NCI-H1930 (cell line): ENCODE measurements at regions not wholly inside any gene's neighbourhood (a gene's known extent, or its start where the extent isn't known, plus 50 kb on each side); places are given as distances from the start of the nearest gene placed in this dataset.
A peak's percentile ranks its signal among the peaks of the same experiment; 100 is the strongest.
"Not testable (repeated sequence)": the region's sequence is repeated elsewhere in the genome, so short reads cannot be mapped to it uniquely, and the experiment has no call there.

Experiments
- DNase-seq, 2 experiments: peaks; one replicate each; lab custom pipeline; 2025; lab: John Stamatoyannopoulos, UW

DNA sequence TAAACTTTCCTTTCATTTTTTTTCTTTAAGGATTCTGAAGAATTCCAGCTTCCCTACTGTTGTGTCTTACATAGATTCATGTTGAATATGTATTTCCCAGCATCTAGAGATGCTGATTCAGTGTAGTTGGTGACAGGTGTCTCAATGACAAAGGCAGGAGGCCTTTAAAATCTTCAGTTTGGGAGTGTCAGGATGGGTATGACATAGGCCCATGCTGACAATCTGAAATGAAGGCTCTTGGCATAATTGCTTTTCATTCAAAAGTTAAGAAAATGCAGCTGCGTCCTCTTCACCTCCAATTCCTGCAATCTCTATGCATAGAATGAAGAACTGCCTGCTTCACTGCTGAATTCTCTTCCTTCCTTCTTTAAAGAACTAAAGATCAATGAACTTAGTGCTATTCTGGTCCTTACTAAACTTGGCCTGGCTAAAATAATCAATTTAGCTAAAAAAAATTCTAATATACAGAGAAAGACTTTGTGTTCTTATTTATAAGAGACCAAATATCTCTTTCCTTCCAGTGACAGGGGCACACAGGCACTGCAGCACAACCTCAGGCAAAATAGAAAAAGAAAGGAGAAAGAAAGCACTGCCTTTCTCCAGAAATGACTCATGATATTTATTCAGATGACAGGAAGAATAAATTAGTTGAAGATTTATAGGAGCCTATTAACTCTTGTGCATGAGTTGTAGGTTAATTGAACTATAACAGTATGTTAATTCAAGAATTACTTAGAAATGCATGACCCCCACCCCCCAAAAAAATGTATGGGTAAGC is 152.6 kb upstream of the GBE1 start:
- no peak for DNase-seq

DNA sequence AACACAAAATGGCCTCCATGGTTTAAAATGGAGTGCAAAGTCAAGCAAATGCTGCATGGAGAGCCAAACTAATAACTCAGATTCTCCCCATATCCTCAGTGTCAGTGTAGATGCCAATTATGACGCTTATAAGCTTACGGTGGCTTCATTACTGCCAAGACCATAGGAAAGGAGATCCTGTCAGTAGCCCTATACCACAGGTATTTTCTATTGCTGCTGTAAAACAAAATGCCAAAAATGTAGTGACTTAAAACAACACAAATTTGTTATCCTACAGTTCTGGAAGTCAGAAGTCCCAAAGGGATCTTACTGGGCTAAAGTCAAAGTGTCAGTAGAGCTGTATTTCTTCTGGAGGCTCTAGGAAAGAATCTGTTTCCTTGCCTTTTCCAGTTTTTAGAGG is 149.8 kb upstream of the GBE1 start:
- no peak for DNase-seq

DNA sequence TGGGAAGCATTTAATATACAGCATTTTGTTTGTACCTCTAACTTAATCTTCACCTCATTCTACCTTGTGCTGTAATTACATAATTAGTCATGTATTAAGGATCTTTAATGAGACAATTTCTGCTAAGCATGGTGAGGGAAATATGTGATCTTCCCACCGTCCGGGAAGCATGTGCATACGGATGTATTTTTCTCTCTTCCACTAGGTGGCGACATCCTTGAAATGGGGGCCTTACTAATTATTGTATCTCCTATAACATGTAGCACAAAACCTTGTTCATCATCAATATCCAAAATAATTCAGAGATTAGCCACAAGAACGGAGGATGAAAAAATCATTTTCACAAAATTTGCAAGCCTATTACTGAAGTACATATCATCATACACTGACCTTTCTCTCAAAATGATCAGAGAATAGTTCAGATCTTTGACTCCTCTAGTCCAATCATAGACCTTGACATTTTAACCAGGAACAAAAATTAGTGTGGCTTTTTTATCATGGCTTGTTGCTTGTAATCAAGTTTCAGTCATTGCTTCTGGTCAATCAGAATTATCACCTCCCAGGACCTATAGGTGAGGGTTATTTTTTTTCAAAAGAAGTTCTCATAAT is 148.9 kb upstream of the GBE1 start:
- DNase-seq, result no peak

DNA sequence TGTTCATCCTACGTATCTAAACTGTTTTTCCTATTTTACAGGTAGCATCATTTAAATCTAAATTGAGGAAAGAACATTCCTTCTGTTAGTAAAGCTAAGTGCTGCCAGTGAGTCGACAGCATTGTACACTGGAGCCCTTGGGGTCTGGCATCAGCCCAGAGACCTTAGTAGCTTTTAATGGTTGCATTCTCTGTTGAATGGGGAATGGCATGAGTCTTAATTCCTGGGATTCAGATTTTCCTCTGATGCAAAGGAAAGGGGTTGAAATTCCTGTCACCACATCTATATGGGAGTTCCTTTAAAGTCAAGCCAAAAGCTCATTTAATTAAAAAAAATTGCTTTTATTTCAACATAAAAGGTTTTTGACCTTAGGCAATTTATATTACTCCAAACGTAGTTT is 148.4 kb upstream of the GBE1 start:
- no peak for DNase-seq

DNA sequence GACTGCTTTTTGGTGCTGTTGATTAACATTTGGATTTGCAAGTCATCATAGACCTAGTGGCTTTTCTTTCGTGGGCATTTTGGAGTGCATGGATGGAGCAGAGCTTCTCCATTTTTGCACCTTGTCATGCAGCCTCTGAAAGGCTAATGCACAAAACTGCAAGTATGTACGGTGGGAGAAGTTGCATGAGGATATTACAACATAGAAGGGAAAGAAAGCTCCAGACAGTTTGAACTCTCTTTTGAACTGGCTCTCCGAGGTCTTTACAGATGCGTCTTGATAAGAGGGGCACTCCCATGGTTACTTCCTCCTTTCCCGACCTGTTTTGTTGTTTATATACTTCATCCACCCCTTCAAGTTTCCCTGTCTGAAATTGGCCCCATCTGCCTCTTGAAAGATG is 147.1 kb upstream of the GBE1 start:
- DNase-seq, result no peak

DNA sequence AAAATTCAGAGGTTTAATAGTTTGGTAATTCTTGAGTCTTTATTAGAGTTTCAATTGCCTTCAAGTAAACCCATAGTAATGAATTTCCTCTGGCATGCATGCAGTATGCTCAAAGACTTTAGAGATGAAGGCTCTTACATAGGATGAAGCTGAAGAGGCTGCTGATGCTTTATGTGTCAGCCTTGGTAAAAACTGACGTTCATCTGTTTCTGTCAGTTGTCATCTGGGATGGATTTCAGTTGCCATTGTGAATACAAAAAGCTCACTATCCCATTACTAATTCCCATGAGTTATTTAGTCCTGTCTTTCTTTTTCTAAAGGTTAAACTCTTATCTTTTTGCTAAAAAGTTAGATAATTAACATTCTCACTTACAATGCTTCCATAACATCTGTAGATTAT is 136.9 kb upstream of the GBE1 start:
- DNase-seq, result no peak

DNA sequence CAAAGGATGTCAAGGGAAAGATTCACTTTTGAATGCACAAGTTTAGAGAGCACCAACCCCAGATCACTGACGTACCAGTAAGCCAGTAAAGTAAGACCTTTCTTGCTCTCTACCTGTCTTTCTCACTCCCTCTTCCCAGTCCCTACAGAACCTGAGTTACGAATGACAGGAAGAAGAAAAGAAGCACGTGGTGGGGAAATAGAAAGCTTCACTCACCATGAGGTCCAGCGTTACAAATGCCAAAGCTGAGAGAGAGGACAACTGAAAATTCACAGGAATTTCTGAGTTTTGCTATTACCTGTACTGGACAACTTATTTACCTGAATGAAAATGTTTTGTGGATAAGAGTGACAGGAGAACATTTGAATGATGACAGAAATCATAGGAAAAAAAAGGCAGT is 133.2 kb upstream of the GBE1 start:
- DNase-seq, result no peak

DNA sequence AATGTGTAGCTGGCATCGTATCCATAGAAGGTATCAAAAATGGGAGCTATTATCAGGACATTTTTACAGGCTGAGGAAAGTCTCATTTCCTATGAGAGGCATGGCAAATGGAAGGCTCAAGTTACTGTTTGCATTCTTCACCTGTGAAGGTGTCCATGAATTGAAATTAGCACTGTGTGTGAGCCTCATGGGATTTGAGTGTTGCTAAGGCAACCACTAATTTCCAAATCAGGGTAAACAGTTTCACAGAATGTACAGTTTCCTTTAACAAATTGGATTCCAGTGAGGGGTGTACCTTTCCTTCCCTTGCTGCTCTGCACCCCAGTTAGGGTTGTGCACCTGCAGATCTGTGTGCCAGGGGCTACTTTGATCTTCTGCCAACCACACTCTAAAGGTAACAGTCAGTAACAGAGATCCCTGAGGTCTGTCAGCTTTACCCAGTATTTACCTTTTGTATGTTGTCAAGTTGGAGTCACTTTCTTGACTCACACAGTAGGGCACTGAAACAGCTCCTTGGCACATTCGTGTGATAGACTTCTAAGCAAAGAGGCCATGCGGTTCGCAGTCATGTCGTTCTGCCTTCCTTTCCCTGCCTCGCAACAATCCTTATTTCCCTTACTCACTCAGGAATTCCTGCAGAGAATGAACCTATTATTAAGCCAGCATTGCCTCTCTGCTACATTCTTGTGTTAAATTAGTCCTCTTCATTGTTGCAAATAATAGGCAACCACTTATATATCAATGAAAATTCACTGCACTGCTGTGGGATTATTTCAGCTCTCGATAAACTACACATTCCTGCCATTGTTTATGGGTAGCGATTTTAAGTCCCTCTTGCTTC is 129.8 kb upstream of the GBE1 start:
- DNase-seq, result peak in 1 of 2 experiments; percentile 2

DNA sequence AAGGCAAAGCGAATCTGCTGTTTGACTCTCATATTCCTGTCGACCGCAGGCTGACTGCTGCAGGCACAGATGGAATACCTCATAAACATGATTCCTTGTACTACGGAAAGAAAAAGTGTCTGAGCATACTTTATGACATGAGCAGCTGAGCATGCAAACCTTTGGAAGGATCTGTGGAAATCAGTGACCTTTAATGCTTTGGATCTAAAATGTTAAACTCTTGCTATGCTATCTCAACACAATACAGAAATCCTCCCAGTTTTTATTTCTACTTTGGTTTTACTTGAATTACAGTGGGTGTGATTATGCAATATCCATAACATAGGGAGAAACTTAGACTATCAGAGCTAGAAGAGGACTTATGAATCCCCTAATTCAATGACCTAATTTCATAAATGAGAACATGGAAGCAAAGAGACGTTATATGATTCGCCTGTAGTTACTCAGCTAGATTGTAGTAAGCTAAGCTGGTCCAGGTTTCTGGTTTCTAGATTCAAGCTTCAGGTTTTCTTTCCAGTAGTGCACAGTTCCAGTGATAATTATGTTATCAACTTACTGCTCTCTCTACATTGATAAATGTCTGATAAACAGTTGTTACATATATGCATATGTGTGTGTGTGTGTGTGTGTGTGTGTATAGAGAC is 127.6 kb upstream of the GBE1 start:
- DNase-seq, result no peak

DNA sequence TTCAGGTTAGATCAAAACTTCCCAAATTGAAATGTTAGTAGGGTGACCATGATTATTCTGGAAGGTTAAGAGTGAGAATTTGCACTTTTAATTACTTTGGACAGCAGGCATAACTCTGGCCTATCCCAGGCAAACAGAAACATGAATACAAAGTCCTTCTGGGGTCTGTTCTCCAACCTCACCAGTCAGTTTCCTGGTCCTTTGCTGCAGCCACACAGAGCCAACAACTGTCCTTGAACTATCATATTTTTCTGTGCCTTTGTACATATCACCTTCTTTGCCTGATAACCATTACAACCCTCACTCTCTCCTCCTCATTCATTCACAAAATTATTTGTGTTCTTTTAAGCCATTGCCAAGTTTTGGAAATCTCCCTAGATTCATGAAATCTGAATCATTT is 126.0 kb upstream of the GBE1 start:
- DNase-seq, result no peak

DNA sequence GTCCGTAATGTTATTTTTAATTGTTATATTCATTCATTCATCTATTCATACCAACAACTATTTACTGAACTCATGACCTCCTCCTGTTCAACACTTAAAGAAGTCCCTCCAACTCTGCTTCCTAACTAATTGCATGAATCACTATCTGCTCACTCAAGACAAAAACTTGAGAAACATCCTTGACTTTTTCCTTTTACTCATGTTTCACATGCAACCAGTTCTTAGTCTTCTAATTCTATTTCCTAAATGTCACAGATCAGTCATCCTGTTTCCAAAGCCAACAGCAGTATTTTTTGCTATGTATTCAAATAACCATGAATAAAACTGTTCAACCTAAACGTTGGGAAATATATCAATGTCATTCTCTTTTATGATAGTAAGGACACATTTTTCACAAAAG is 124.6 kb upstream of the GBE1 start:
- DNase-seq, result no peak

DNA sequence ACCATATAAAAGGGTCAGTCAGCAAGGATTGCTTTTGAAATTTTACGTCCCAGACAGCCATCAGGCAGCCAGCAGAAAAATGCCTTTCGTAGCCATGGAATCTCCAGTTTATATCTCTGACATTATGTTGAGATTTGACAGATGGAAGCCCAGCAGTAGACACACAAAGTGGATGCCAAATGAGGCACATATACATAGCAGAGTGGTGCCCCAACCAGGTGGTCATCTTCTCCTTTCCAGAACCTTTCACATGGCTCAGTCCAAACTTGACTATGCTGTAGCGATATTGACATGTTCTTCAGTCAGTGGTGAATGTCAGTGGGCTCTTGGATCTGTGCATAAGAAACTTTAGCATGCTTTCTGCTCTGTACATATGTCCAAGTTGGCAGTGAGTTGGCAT is 123.3 kb upstream of the GBE1 start:
- DNase-seq, result no peak

DNA sequence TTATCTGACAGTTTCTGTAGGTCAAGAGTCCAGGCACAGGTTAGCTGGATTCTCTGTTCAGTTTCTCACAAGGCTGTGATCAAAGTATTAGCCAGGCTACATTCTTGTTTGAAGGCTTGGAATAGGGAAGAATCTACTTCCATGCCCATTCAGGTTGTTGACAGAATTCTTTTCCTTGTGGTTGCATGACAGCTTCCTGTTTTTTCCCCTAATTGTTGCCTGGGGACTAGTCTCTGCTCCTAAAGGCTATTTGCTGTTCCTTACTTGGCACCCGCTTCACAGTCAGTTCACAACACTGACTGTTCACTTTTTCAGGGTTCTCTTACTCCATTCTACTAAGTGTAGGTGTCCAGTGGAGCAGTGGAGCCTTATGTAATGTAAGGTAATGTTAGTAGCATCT is 115.4 kb upstream of the GBE1 start:
- no peak for DNase-seq

DNA sequence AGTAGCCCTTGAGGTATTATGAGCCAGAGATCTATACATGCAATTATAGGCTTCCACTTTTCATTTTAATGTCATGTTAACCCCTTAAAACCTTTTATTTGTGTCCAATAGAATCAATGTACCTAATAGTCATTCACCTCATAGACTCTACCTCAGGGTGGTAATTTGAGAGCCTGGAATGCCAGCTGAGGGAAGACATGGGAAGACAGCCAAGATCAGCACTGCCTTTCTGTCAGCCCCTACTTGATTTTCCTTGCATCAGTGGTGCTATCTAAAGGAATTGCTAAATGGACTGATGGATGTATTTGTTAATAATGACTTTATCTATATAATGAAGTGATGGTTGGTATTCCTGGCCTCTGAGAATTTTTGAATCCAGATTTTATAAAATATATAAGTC is 113.3 kb upstream of the GBE1 start:
- no peak for DNase-seq

DNA sequence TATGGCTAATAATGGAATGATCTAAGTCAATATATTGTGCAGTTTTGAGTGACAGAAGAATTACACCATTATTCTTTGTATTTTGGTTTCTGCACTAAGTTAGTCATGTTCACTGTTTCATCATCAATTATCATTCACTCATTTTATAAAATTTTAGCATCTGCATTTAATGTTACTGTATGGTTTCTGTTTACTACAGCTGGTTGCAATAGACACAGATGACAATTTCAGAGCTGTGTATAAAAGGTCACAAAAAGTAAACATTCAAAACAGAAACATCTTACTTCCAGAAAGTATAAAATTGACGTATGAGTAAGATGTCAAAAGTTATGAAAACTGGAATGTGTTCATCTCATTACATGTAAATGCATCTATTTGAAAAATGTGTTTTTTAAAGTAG is 111.1 kb upstream of the GBE1 start:
- DNase-seq, result no peak

DNA sequence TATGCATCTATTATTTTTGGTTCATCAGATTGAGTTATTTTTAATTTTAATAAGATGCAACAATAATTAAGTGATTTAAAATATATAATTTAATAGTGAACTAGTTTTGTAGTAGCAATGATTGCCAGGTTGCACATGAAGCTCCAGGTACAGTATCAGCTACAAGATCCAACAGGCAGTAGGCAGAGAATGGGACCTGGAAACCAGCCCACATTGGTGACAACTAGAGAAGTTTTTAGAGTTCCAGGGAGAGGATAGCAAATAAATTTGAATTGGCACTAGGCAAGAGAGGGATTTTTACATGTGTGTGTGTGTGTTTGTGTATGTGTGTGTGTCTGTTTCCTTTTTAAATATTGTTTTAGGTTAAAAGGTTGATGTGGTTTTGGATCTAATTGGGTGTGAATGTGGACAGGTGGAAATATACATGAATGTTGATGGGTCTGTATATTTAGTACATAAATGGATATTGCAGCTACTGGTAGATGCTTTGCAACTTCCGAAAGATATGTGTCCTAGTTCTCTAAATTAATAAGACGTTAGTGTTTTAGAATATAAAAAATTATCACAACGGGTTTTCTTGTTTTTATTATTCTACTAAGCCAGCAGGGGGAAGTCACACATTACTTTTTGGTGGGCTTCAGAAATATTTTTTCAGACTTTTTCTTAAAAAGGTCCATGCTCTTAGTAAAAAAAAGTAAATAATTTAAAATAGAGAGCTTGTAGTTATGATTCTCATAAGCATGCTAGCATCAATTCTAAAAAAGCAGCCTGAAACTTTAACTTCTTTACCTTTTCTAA is 110.1 kb upstream of the GBE1 start:
- no peak for DNase-seq

DNA sequence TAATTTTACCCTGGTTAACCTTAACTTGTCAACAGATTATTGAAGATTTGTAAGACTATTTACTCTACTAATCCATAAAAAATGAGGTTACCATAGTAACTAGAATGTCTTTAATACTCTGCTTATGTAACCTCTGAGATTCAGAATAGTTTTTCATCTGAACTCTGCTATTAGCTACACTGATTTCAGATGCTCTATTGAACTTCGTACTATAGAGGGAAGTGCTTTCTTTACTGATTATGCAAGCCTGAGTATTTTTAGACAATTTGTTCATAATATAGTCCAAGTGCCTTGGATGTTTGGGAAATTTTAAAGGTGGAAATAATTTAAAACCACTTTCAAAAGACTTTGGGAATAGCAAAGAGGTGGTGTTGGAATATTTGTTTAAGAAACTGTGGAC is 107.9 kb upstream of the GBE1 start:
- DNase-seq, result no peak

DNA sequence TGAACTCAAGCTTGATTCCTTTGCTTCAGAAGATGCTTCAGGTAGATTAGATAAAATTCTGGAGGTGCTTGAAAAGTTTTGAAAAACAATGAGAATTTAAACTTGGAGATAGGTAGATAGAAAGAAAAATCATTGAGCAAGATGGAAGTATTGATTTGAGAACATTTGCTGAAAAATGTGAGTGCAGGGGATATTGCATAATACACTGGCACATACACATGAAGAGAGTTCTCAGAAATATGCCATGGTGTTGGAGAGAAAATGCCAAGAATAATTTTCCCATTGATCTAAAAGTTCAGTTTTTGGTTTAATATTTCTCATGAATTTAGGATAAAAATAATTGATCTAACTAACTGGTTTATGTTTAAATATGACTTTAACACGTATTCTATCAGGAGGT is 107.2 kb upstream of the GBE1 start:
- no peak for DNase-seq

DNA sequence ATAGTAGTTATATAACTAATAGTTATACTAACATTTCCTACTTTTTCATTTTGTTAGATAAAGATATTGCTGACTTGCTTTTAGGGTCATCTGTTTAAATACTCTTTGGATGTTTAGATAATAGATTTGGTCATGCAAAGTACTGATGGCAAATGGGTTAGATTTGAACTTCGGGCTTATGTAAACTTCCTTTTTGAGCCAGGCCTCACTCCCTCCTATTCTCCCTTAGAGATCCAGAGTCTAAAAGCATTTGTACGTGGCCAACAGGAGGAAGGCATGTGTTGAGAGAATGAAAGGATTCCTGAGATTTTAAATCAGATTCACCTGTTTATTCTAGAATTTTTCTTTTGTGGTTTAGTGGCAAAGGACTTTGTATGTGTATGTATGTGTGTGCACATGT is 106.4 kb upstream of the GBE1 start:
- no peak for DNase-seq

DNA sequence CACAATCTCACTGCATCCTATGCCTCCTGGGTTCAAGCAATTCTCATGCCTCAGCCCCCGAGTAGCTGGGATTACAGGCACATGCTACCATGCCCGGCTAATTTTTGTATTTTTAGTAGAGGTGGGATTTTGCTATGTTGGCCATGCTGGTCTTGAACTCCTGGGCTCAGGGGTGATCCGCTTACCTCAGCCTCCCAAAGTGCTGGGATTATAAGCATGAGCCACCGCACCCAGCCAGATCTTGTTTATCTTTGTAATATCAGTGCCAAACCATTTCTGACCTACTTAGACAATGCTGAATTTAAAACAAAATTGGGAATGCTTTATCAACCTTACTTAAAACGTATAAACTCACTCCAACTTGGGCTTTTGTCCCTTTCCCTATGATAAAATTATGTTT is 103.7 kb upstream of the GBE1 start:
- DNase-seq, result not testable (repeated sequence)

DNA sequence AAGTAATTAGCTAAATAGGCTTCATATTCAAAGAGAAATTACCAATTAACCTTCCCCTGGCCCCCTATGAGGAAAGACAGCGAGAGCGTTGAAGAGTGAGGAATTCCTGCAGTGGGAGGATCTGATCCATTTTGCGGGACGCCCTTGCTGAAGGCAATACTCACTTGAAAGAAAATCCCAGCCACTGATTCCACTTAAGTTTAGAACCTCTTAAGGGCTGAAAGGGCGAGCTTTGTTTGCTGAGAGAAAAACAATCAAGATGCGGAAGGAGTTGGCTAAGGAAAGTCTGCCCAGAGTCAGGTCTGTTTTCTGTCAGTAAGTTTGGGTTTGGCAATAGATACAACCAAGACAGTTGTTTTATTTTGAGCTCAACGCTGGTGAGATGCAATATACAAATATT is 102.8 kb upstream of the GBE1 start:
- no peak for DNase-seq

DNA sequence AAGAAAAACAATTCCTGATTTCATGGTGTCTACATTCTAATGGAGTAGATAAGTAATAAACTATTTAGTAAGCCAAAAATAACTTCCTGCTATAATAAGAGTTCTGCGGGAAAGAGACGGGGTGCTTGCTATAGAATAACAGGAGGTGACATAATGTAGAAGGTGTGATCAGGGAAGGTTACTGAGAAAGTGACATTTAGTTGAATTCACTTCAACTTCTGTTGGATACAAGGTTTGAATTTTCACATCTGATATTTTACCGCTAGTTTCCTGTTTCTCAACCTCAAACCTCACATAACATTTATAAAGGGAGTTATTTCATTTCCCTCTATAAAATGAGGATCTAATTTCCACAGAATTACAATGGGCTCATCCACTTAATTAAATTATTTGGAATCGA is 102.3 kb upstream of the GBE1 start:
- DNase-seq, result no peak
